Posterior cingulate gyrus (tissue), 11 donors: ENCODE measurements at regions not wholly inside any gene's neighbourhood (a gene's known extent, or its start where the extent isn't known, plus 50 kb on each side); places are given as distances from the start of the nearest gene placed in this dataset.
"Not testable (repeated sequence)": the region's sequence is repeated elsewhere in the genome, so short reads cannot be mapped to it uniquely, and the experiment has no call there.

ENCODE experiments used
- DNase-seq, 10 donors: peaks; one replicate each; pipeline versions ENCODE4 v3.0.0 to v3.0.0-alpha.2; 2020 to 2021; ENCODE audit warnings: mixed read lengths in 3 of 10
- intact Hi-C: fragments of 100-400 bp; cut with DNase I; formaldehyde crosslinking; loops from one replicate; pipeline ENCODE4 v1.15.1; 2023

- no peak for DNase-seq
- intact Hi-C loops: no loop called here
Observed at GRCh38 chr18:35864916-35865315, 107.6 kb upstream of the RMP24 start.

- no peak for DNase-seq
- intact Hi-C loops: no loop called here
Observed at GRCh38 chr18:35868915-35869314, 103.6 kb upstream of the RMP24 start.

- intact Hi-C loops: no loop called here
- DNase-seq: no peak
Observed at GRCh38 chr18:35871337-35871736, 101.1 kb upstream of the RMP24 start.

DNA sequence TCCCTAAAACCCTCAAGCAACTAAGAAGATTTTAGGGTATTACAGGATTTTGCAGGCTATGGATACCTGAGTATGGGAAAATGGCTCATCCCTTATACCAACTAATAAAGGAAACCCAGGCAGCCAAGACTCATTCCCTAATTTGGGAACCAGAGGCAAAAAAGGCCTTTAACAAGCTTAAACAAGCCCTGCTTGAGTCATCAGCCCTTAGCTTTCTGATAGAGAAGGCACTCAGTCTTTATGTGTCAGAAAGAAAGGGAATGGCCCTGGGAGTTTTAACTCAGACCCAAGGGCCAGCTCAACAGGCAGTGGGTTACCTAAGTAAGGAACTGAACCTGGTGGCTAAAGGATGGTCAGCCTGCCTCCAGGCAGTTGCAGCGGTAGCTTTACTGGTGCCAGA, 96.9 kb upstream of the RMP24 start:
- intact Hi-C loops: no loop called here
- no peak for DNase-seq

GRCh38 chr18:35876243-35876642, 96.2 kb upstream of the RMP24 start:
- intact Hi-C loops: no loop called here
- DNase-seq: no peak

DNA sequence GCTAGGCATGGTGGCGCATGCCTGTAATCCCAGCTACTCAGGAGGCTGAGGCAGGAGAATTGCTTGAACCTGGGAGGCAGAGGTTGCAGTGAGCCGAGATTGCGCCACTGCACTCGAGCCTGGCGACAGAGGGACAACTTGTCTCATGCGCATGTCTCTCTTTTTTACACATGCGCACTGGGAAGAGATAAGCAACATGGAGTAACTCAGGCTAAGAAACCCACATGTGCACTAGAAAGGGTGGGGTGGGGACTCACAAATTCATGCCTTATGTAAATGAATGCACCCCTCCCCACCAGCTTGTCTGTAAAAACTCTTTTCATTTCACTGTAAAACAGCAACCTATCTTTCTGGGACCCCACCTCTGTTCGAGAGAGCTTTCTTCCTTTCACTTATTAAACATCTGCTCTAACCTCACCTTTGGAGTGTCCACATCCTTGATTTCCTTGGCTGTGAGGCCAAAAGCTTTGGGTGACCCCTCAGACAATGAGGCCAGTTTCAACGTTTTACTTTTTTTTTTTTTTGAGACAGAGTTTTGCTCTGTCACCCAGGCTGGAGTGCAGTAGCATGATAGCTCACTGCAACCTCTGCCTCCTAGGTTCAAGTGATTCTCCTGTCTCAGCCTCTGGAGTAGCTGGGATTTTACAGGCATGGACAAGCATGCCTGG, 91.6 kb upstream of the RMP24 start:
- intact Hi-C loops: no loop called here
- DNase-seq: no peak

DNA sequence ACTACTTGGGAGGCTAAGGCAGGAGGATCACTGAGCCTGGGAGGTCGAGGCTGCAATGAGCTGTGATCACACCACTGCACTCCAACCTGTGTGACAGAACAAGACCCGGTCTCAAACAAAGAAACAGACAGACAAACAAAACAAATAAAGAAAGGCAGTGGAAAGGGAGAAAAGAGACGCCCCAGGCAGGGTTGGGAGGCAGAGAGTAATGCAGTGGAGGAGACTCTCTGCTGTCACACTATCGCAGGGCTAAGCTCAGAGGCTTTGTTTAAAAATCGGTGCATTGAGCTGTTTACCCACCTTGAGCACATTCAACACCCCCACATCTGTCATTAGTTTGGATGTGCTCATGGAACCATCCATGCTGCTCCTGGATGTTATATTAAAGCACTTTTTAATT, 84.2 kb upstream of the RMP24 start:
- intact Hi-C loops: no loop called here
- no peak for DNase-seq

GRCh38 chr18:35889677-35890076, 82.8 kb upstream of the RMP24 start:
- no peak for DNase-seq
- intact Hi-C loops: no loop called here

DNA sequence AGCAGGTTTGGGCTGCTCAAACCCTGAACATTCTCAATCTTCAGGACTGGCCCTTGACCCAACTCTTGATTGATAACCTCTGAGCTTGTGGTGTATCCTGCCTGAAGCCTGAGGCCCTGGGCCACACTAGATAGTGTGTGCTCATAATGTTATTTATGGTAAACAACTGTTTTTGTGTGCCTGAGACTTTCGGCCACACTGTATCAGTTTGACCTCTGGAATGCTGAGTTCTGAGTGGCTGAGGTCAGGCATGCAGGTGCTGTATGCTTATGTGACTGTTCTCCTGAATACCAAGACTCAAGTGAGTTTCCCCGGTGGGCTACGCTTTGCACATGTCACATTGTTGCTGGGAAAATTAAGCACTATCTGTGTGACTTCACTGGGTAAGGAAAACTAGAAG, 82.2 kb upstream of the RMP24 start:
- DNase-seq: no peak
- intact Hi-C loops: no loop called here

GRCh38 chr18:35892118-35892517, 80.4 kb upstream of the RMP24 start:
- intact Hi-C loops: no loop called here
- no peak for DNase-seq

DNA sequence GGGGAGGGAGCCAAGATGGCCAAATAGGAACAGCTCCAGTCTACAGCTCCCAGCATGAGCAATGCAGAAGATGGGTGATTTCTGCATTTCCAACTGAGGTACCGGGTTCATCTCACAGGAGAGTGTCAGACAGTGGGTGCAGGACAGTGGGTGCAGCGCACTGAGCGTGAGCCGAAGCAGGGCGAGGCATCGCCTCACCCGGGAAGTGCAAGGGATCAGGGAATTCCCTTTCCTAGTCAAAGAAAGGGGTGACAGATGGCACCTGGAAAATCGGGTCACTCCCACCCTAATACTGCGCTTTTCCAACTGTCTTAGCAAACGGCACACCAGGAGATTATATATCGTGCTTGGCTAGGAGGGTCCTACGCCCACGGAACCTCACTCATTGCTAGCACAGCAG, 75.0 kb upstream of the RMP24 start:
- DNase-seq, intact Hi-C loops: not testable (repeated sequence)

GRCh38 chr18:35904389-35905037, 68.0 kb upstream of the RMP24 start:
- peak in 1 of 10 donors; percentile 80 for DNase-seq
- intact Hi-C loops: no loop called here

- DNase-seq: no peak
- intact Hi-C loops: no loop called here
Observed at GRCh38 chr18:35905436-35905835, 67.0 kb upstream of the RMP24 start.

GRCh38 chr18:35906291-35906690, 66.2 kb upstream of the RMP24 start:
- DNase-seq, intact Hi-C loops: not testable (repeated sequence)

DNA sequence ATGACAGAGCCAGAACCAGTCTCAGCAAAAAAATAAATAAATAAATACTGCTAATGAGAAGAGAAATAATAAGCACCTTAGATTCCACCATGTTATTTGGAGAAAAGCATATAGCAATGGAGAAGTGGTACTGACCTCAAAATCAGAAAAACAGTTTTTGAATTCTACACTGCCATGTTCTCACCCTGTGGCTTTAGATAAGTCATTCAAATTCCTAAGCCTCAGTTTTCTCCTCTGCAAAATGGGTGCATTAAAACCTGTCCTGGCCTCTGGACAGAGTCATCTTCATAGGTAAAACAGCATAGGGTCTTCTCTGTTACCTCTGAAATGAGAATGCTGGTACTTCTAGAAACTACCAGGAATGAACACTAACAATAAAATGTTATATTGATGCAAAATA, 62.2 kb upstream of the RMP24 start:
- intact Hi-C loops: no loop called here
- no peak for DNase-seq

DNA sequence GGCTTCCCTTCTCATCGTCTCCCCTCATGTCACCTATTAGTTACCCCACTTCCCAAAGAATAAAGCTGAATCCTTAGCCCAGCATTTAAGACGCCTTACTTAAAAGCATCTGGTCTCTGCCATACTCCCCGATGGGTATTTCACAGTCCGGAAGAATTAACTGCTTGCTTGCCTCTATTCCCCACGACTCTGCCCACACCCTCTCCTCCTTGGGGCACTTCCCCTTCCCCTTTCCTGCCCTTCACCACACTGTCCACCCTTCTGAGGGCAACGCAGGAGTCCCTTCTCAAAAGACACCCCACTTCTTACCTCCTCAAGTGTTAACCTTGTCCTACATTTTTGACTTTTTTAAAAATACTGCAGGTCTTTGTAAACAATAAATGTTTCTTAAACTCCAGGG, 60.1 kb upstream of the RMP24 start:
- DNase-seq: no peak

DNA sequence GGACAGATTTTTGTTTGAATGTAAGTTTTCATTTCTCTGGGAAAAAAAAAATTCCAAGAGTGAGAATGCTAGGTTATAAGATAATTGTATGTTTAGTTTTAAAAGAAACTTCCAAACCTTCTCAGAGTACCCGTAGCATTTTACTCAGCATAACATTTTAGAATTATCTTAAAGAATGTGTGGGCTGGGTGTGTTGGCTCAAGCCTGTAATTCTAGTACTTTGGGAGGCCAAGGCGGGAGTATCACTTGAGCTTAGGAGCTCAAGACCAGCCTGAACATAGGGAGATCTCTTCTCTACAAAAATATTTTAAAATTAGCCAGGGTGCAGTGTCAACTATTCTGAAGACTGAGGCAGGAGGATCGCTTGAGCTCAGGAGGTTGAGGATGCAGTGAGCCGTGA, 57.4 kb upstream of the RMP24 start:
- DNase-seq: no peak
- intact Hi-C loops: no loop called here

More for the DNA sequence above, 60.1 kb upstream of the RMP24 start:
- intact Hi-C loops: no loop called here

DNA sequence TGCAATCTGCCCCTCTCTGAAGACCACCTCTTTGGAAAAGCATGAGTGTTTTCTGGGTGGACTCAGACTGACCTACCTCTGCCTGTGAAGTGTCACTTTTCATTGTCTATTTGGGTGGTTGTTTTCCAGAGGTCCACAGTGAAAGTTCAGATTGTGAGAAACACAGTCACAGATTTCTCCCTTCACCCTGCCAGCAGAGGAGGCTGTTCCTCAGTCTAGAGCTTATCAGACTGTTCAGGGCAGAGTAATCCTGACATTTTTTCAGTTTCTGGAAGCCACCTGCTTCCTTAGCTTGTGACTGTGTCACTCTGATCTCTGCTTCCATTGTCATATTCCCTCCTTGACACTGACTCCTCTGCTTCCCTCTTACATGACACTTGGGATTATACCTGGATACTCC, 55.4 kb upstream of the RMP24 start:
- intact Hi-C loops: no loop called here
- no peak for DNase-seq

DNA sequence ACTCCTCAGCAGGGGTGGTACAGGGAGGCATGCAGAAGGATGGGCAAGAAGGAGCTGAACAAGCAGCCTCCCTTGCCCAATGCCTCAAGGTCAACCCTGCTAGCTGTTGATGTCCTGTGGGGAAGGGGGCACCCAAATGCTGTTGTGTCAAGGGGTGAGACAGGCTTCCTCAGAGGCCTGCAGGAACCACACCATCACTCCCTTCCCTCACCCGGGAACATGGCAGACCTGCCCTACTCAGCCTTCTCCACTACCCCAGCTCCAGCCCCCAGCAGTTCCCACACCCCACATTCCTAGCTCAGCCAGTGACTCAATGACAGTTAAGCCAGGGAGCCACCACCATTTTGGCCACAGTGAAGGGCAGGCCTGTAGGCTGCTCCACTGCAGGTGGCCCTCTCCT, 53.9 kb upstream of the RMP24 start:
- no peak for DNase-seq
- intact Hi-C loops: no loop called here

- intact Hi-C loops: no loop called here
- no peak for DNase-seq
Observed at GRCh38 chr18:35919179-35919578, 53.3 kb upstream of the RMP24 start.

GRCh38 chr18:35920623-35921022, 51.9 kb upstream of the RMP24 start:
- DNase-seq: no peak
- intact Hi-C loops: no loop called here
